ENCODE measurements at regions not wholly inside any gene's neighbourhood (a gene's known extent, or its start where the extent isn't known, plus 50 kb on each side); places are given as distances from the start of the nearest gene placed in this dataset.
"Not testable (repeated sequence)": the region's sequence is repeated elsewhere in the genome, so short reads cannot be mapped to it uniquely, and the experiment has no call there.

- TF ChIP-seq CTCF (IDR thresholded peaks at IDR 0.05) (no peak), POLR2A (IDR thresholded peaks at IDR 0.05) (no peak)
- no peak overlapping the region for H3K4me3 ChIP-seq
- H3K9me3 ChIP-seq (replicated peaks in 1 of 3), result no peaks in the 10 kb centered on the region
- no peak overlapping the region for H3K27ac ChIP-seq
- H3K27me3 ChIP-seq, result no peaks in the 10 kb centered on the region
- intact Hi-C loops (cut with DNase I), result no loop called here
- no peaks in the 10 kb centered on the region for H3K36me3 ChIP-seq (replicated peaks in 1 of 2)
- H3K4me1 ChIP-seq (replicated peaks in 1 of 2), result no peaks in the 10 kb centered on the region
- 27 to 44% (median 35%) methylated on average over 1 of the region's 1 CpG for WGBS, 4 donors
- no peak for DNase-seq
These were observed 206.5 kb upstream of the ANXA10 start for GRCh38 chr4:167885872-167886271.

GRCh38 chr4:167887726-167888125, 204.6 kb upstream of the ANXA10 start:
- Histone ChIP-seq H3K36me3 (replicated peaks in 1 of 2) (no peaks in the 10 kb centered on the region), H3K4me1 (replicated peaks in 1 of 2) (no peaks in the 10 kb centered on the region), H3K9me3 (replicated peaks in 1 of 3) (no peaks in the 10 kb centered on the region), H3K27ac (no peak overlapping the region), H3K27me3 (no peaks in the 10 kb centered on the region), H3K4me3 (no peak overlapping the region)
- no peak for DNase-seq
- intact Hi-C loops (cut with DNase I), result no loop called here
- WGBS, 4 donors, result 82 to 92% (median 85%) methylated on average over 6 of the region's 6 CpGs
- TF ChIP-seq POLR2A (IDR thresholded peaks at IDR 0.05) (no peak), CTCF (IDR thresholded peaks at IDR 0.05) (no peak)

GRCh38 chr4:167890226-167890625, 202.1 kb upstream of the ANXA10 start:
- intact Hi-C loops (cut with DNase I), result no loop called here
- Histone ChIP-seq H3K27me3 (no peaks in the 10 kb centered on the region), H3K9me3 (replicated peaks in 1 of 3) (no peaks in the 10 kb centered on the region), H3K4me3 (no peak overlapping the region), H3K36me3 (replicated peaks in 1 of 2) (no peaks in the 10 kb centered on the region), H3K27ac (no peak overlapping the region), H3K4me1 (replicated peaks in 1 of 2) (no peaks in the 10 kb centered on the region)
- no peak for DNase-seq
- no peak for TF ChIP-seq CTCF (IDR thresholded peaks at IDR 0.05)
- no peak for TF ChIP-seq POLR2A (IDR thresholded peaks at IDR 0.05)

GRCh38 chr4:167893531-167893930, 198.8 kb upstream of the ANXA10 start:
- H3K9me3 ChIP-seq (replicated peaks in 1 of 3), result no peaks in the 10 kb centered on the region
- H3K36me3 ChIP-seq (replicated peaks in 1 of 2), result no peaks in the 10 kb centered on the region
- TF ChIP-seq POLR2A (IDR thresholded peaks at IDR 0.05), result no peak
- TF ChIP-seq CTCF (IDR thresholded peaks at IDR 0.05), result no peak
- H3K27ac ChIP-seq, result no peak overlapping the region
- intact Hi-C loops (cut with DNase I), result no loop called here
- no peak overlapping the region for H3K4me3 ChIP-seq
- H3K27me3 ChIP-seq, result no peaks in the 10 kb centered on the region
- H3K4me1 ChIP-seq (replicated peaks in 1 of 2), result no peaks in the 10 kb centered on the region
- WGBS, 4 donors, result 75 to 78% (median 76%) methylated on average over 3 of the region's 3 CpGs
- DNase-seq, result no peak

- H3K9me3 ChIP-seq (replicated peaks in 1 of 3); intact Hi-C loops (cut with DNase I); H3K36me3 ChIP-seq (replicated peaks in 1 of 2); H3K4me1 ChIP-seq (replicated peaks in 1 of 2); H3K27me3 ChIP-seq; DNase-seq; H3K4me3 ChIP-seq; H3K27ac ChIP-seq: not testable (repeated sequence)
- WGBS, 4 donors, result 30 to 79% (median 61%) methylated on average over 2 to 3 of the region's 3 CpGs
These were observed 196.1 kb upstream of the ANXA10 start for GRCh38 chr4:167896260-167896659.

Measured in adrenal gland (tissue), 9 donors.